ENCODE measurements at regions not wholly inside any gene's neighbourhood (a gene's known extent, or its start where the extent isn't known, plus 50 kb on each side); places are given as distances from the start of the nearest gene placed in this dataset.
"Not testable (repeated sequence)": the region's sequence is repeated elsewhere in the genome, so short reads cannot be mapped to it uniquely, and the experiment has no call there.

- peaks cover 0 to 7% (median 2%) of the 10 kb centered on the region in 4 donors for H3K27me3 ChIP-seq (ENCODE audit: control insufficient read depth in 4 of 4, insufficient read depth in 4 of 4, low read length in 3 of 4)
- H3K27ac ChIP-seq (ENCODE audit: low read depth in 1 of 2, low read length in 2 of 2), result no peak overlapping the region
- no peak overlapping the region for H3K4me3 ChIP-seq (ENCODE audit: low read depth in 1 of 3, low read length in 3 of 3)
- 67% methylated on average over 9 of the region's 9 CpGs for WGBS
- no peak overlapping the region for H3K9ac ChIP-seq (ENCODE audit: low read depth in 1 of 2, low read length in 2 of 2)
- DNase-seq (ENCODE audit: low spot score), result no peak
- H3K4me1 ChIP-seq (ENCODE audit: control insufficient read depth in 4 of 4, insufficient read depth in 4 of 4, low read length in 3 of 4), result no peaks in the 10 kb centered on the region
- TF ChIP-seq FOXA1 (IDR thresholded peaks at IDR 0.05), result no peak
- TF ChIP-seq MAX (IDR thresholded peaks at IDR 0.05), result no peak
- TF ChIP-seq TAF1 (conservative IDR thresholded peaks at IDR 0.05), result no peak
- no peak for TF ChIP-seq GABPA (IDR thresholded peaks at IDR 0.05 in 1 of 2, conservative IDR thresholded peaks at IDR 0.05 in 1 of 2)
- TF ChIP-seq EGR1 (IDR thresholded peaks at IDR 0.05; ENCODE audit: low read depth in 2 of 2), result no peak
- no peak for TF ChIP-seq HNF4A (conservative IDR thresholded peaks at IDR 0.05)
- TF ChIP-seq ATF3 (IDR thresholded peaks at IDR 0.05), result no peak
- TF ChIP-seq SP1 (IDR thresholded peaks at IDR 0.05), result no peak
- H3K36me3 ChIP-seq (ENCODE audit: control insufficient read depth in 4 of 4, insufficient read depth in 3 of 4, low read depth in 1 of 4, low read length in 3 of 4), result no peaks in the 10 kb centered on the region
- peaks cover 0 to 4% (median 2%) of the 10 kb centered on the region in 4 donors for H3K9me3 ChIP-seq (ENCODE audit: control insufficient read depth in 4 of 4, low read length in 3 of 4)
Measured at GRCh38 chr5:174504266-174504726, 220.1 kb upstream of the MSX2 start.

GRCh38 chr5:174505621-174506020 lies 218.8 kb upstream of the MSX2 start:
- WGBS, result 62% methylated on average over 4 of the region's 4 CpGs
- no peak for TF ChIP-seq MAX (IDR thresholded peaks at IDR 0.05)
- TF ChIP-seq CTCF (IDR thresholded peaks at IDR 0.05; ENCODE audit: low read depth, low read length, missing input control), result no peak
- TF ChIP-seq YY1 (IDR thresholded peaks at IDR 0.05), result no peak
- H3K9ac ChIP-seq (ENCODE audit: low read depth in 1 of 2, low read length in 2 of 2), result no peak overlapping the region

GRCh38 chr5:174510782-174511453 lies 213.5 kb upstream of the MSX2 start:
- H3K27me3 ChIP-seq (ENCODE audit: control insufficient read depth in 4 of 4, insufficient read depth in 4 of 4, low read length in 3 of 4); H3K4me1 ChIP-seq (ENCODE audit: control insufficient read depth in 4 of 4, insufficient read depth in 4 of 4, low read length in 3 of 4); H3K36me3 ChIP-seq (ENCODE audit: control insufficient read depth in 4 of 4, insufficient read depth in 3 of 4, low read depth in 1 of 4, low read length in 3 of 4); H3K9me3 ChIP-seq (ENCODE audit: control insufficient read depth in 4 of 4, low read length in 3 of 4); H3K9ac ChIP-seq (ENCODE audit: low read depth in 1 of 2, low read length in 2 of 2); H3K4me3 ChIP-seq (ENCODE audit: low read depth in 1 of 3, low read length in 3 of 3); DNase-seq (ENCODE audit: low spot score); H3K27ac ChIP-seq (ENCODE audit: low read depth in 1 of 2, low read length in 2 of 2): not testable (repeated sequence)
- WGBS, result 82% methylated on average over 11 of the region's 11 CpGs

More at GRCh38 chr5:174505621-174506020, 218.8 kb upstream of the MSX2 start:
- Histone ChIP-seq H3K4me1 (ENCODE audit: control insufficient read depth in 4 of 4, insufficient read depth in 4 of 4, low read length in 3 of 4) (no peaks in the 10 kb centered on the region), H3K27ac (ENCODE audit: low read depth in 1 of 2, low read length in 2 of 2) (no peak overlapping the region), H3K4me3 (ENCODE audit: low read depth in 1 of 3, low read length in 3 of 3) (no peak overlapping the region), H3K9me3 (ENCODE audit: control insufficient read depth in 4 of 4, low read length in 3 of 4) (peaks cover 0 to 2% (median under 1%) of the 10 kb centered on the region in 4 donors), H3K36me3 (ENCODE audit: control insufficient read depth in 4 of 4, insufficient read depth in 3 of 4, low read depth in 1 of 4, low read length in 3 of 4) (no peaks in the 10 kb centered on the region), H3K27me3 (ENCODE audit: control insufficient read depth in 4 of 4, insufficient read depth in 4 of 4, low read length in 3 of 4) (peaks cover 0 to 5% (median under 1%) of the 10 kb centered on the region in 4 donors)
- no peak for DNase-seq (ENCODE audit: low spot score)
